ENCODE measurements at regions not wholly inside any gene's neighbourhood (a gene's known extent, or its start where the extent isn't known, plus 50 kb on each side); places are given as distances from the start of the nearest gene placed in this dataset.

DNA sequence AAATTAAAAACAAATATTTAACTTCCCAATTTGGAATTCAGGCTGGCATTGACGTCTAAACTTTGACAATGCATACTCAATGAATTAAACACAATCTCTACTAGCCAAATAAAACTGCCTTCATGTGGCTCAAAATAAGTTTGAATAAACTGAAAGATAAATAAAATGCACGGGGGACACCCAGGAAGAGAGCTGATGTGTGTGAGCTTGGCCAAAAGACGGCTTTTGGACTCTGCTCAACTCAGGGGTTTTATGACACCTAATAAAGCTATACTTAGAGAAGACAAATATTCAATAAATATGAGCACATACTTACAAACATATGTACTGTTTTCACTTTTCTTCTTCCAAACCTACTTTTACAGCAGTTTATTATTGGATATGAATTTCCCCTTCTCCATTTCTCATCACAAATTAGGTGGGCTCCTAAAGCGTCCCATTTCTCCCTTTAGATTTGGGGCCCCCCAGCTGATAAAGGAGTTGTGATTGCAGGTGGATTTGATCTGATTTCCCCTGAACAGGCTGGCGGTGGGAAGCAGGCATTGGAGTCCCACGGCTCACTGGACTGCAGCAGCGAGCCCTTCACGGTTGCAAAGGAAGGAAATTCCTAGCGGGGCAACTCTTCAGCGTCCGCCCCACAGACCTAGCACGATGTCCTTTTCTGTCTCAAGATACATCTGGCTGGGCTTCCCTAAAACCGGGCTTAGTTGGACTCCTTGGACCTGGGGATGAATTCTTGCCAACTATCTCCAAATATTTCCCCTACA lies 79.6 kb downstream of the INSIG1 start:
- TF ChIP-seq EP300 (IDR thresholded peaks at IDR 0.05): no peak
- TF ChIP-seq POLR2AphosphoS5 (IDR thresholded peaks at IDR 0.05): no peak
